Stimulated activated CD4-positive, alpha-beta T cell treated with anti-CD3 and anti-CD28 coated beads, Interleukin-12 subunit alpha, Interleukin-12 subunit beta, amount 100 ng/mL, for 24 hours (primary cell): ENCODE measurements at regions not wholly inside any gene's neighbourhood (a gene's known extent, or its start where the extent isn't known, plus 50 kb on each side); places are given as distances from the start of the nearest gene placed in this dataset.
"Not testable (repeated sequence)": the region's sequence is repeated elsewhere in the genome, so short reads cannot be mapped to it uniquely, and the experiment has no call there.

ENCODE experiments used
- DNase-seq, 2 experiments: peaks; one replicate each; pipeline ENCODE4 v3.0.0-alpha.2; 2020; ENCODE audit warnings: low read depth in 2 of 2

GRCh38 chrX:150119323-150119722, 181.0 kb upstream of the EOLA2 start:
- no peak for DNase-seq

- not testable (repeated sequence) for DNase-seq
These were observed 186.8 kb upstream of the EOLA2 start for GRCh38 chrX:150125045-150125444.

GRCh38 chrX:150127216-150127615, 188.9 kb upstream of the EOLA2 start:
- DNase-seq, result no peak

GRCh38 chrX:150143721-150144440, 205.6 kb upstream of the EOLA2 start:
- no peak for DNase-seq

- DNase-seq, result no peak
These were observed 208.1 kb upstream of the EOLA2 start for GRCh38 chrX:150146271-150146896.

GRCh38 chrX:150148749-150149672, 210.7 kb upstream of the EOLA2 start:
- no peak for DNase-seq

- no peak for DNase-seq
These were observed 211.9 kb upstream of the EOLA2 start for GRCh38 chrX:150150076-150150779.

GRCh38 chrX:150150780-150151125, 212.4 kb upstream of the MAMLD1 start:
- no peak for DNase-seq

- no peak for DNase-seq
These were observed 211.1 kb upstream of the MAMLD1 start for GRCh38 chrX:150152036-150152435.

- DNase-seq, result no peak
These were observed 210.6 kb upstream of the MAMLD1 start for GRCh38 chrX:150152546-150152945.

- DNase-seq, result no peak
These were observed 207.6 kb upstream of the MAMLD1 start for GRCh38 chrX:150155436-150156035.

GRCh38 chrX:150156615-150157014, 206.5 kb upstream of the MAMLD1 start:
- DNase-seq, result no peak

GRCh38 chrX:150157291-150157690, 205.8 kb upstream of the MAMLD1 start:
- no peak for DNase-seq

GRCh38 chrX:150158554-150159332, 204.4 kb upstream of the MAMLD1 start:
- DNase-seq, result no peak

- DNase-seq, result no peak
These were observed 203.6 kb upstream of the MAMLD1 start for GRCh38 chrX:150159537-150159936.

GRCh38 chrX:150160656-150161055, 202.5 kb upstream of the MAMLD1 start:
- no peak for DNase-seq

- DNase-seq, result no peak
These were observed 201.9 kb upstream of the MAMLD1 start for GRCh38 chrX:150161193-150161592.

GRCh38 chrX:150162141-150162540, 201.0 kb upstream of the MAMLD1 start:
- DNase-seq, result no peak

GRCh38 chrX:150163221-150163930, 199.7 kb upstream of the MAMLD1 start:
- no peak for DNase-seq
